ENCODE measurements at regions not wholly inside any gene's neighbourhood (a gene's known extent, or its start where the extent isn't known, plus 50 kb on each side); places are given as distances from the start of the nearest gene placed in this dataset.

DNA sequence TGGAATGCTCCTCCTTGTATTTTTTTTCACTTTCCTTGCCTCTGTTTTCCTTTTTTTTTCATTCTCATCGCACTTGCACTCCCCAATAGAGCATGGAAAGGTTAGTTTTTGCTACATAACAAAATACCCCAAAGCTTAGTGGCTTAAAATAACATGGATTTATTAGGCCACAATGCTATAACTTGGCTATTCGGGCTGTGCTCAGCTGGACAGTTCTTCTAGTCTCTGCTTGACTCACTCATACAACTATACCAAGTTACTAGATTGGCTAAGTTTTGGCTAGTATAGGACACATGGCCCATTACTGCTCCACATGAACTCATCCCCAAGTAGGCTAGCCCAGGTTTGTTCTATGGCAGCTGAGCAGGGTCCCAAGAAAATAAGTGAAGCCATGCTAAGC is 94.5 kb upstream of the ANKEF1 start:
- no peak for DNase-seq (ENCODE audit: low read depth in 2 of 2)
- TF ChIP-seq, protein P1, sequence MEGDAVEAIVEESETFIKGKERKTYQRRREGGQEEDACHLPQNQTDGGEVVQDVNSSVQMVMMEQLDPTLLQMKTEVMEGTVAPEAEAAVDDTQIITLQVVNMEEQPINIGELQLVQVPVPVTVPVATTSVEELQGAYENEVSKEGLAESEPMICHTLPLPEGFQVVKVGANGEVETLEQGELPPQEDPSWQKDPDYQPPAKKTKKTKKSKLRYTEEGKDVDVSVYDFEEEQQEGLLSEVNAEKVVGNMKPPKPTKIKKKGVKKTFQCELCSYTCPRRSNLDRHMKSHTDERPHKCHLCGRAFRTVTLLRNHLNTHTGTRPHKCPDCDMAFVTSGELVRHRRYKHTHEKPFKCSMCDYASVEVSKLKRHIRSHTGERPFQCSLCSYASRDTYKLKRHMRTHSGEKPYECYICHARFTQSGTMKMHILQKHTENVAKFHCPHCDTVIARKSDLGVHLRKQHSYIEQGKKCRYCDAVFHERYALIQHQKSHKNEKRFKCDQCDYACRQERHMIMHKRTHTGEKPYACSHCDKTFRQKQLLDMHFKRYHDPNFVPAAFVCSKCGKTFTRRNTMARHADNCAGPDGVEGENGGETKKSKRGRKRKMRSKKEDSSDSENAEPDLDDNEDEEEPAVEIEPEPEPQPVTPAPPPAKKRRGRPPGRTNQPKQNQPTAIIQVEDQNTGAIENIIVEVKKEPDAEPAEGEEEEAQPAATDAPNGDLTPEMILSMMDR (IDR thresholded peaks at IDR 0.05; ENCODE audit: low read depth, low read length): no peak
- no peak overlapping the region for H3K4me3 ChIP-seq (replicated peaks in 1 of 2; ENCODE audit: low read depth in 2 of 2, low read length in 2 of 2)

DNA sequence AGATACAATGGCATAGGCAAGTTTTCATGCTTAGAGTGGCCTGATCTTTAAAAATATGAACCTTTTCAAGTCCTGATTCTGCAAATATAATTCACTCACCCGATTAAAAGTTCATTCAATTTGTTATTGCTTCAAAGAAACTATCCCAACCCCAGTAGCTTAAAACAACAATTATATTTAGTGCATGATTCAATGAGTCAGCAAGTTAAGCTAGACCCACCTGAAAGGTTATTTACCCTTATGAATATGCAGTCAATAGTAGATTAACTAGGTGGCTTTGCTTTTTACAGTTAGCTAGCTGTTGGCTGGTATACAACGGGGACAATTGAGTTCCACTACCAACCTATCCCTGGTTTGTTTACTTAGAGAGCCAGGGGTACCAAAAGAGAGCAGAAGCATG is 95.6 kb upstream of the ANKEF1 start:
- DNase-seq (ENCODE audit: low read depth in 2 of 2): no peak
- TF ChIP-seq, protein P1 (IDR thresholded peaks at IDR 0.05; ENCODE audit: low read depth, low read length): no peak
- no peak overlapping the region for H3K4me3 ChIP-seq (replicated peaks in 1 of 2; ENCODE audit: low read depth in 2 of 2, low read length in 2 of 2)

- no peak overlapping the region for H3K4me3 ChIP-seq (replicated peaks in 1 of 2; ENCODE audit: low read depth in 2 of 2, low read length in 2 of 2)
- TF ChIP-seq, protein P1 (IDR thresholded peaks at IDR 0.05; ENCODE audit: low read depth, low read length): no peak
- DNase-seq (ENCODE audit: low read depth in 2 of 2): no peak
These were observed 96.4 kb upstream of the PAK5 start for GRCh38 chr20:9935285-9935684.

- no peak for DNase-seq (ENCODE audit: low read depth in 2 of 2)
- TF ChIP-seq, protein P1 (IDR thresholded peaks at IDR 0.05; ENCODE audit: low read depth, low read length): no peak
- H3K4me3 ChIP-seq (replicated peaks in 1 of 2; ENCODE audit: low read depth in 2 of 2, low read length in 2 of 2): no peak overlapping the region
These were observed 91.3 kb upstream of the PAK5 start for GRCh38 chr20:9930142-9930541.

GRCh38 chr20:9928955-9929354 is 90.1 kb upstream of the PAK5 start:
- no peak for DNase-seq (ENCODE audit: low read depth in 2 of 2)
- no peak overlapping the region for H3K4me3 ChIP-seq (replicated peaks in 1 of 2; ENCODE audit: low read depth in 2 of 2, low read length in 2 of 2)
- TF ChIP-seq, protein P1 (IDR thresholded peaks at IDR 0.05; ENCODE audit: low read depth, low read length): no peak

DNA sequence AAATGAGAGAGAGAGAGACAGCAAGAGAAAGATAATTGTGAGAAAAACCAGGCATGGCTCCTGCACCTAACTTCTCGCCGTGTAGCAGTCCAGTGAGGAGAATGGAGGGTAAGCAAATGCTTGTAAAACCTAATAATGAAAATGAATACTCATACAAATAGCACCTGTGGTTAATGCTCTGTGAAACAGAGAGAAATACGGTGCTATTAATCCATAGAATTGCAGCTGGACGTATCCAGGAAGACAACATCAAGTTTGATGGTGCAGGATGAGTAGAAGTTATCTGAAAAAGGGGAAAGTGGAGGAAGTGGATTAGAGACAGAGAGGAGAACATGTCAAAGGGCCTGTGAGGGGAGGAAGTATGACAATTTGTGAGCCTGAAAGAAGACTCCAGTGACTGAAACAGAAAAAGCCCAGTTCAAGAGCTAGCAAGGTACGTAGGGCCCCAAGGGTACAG is 89.4 kb upstream of the PAK5 start:
- TF ChIP-seq, protein P1 (IDR thresholded peaks at IDR 0.05; ENCODE audit: low read depth, low read length): no peak
- DNase-seq (ENCODE audit: low read depth in 2 of 2): no peak
- H3K4me3 ChIP-seq (replicated peaks in 1 of 2; ENCODE audit: low read depth in 2 of 2, low read length in 2 of 2): no peak overlapping the region

DNA sequence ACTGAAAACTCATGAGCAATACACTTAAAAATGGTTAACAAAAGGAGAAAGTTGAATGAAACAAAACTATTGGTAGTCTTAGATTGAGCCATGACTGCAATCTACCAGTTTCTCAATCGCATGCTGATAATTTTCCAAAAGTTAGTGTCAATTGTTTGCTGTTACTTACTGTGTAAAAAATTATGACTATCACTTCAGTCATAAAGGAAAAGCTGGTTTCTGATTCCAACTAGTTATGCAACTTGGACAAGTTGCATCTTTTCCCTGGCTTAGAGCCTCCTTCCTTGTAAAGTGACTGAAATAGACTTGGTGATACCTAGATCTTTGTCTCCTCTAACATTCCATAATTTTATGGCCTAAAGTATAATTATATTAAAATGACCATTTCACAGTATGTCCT is 88.3 kb upstream of the PAK5 start:
- no peak overlapping the region for H3K4me3 ChIP-seq (replicated peaks in 1 of 2; ENCODE audit: low read depth in 2 of 2, low read length in 2 of 2)
- no peak for DNase-seq (ENCODE audit: low read depth in 2 of 2)
- TF ChIP-seq, protein P1 (IDR thresholded peaks at IDR 0.05; ENCODE audit: low read depth, low read length): no peak

All from cardiac fibroblast (primary cell).